Transverse colon (tissue), 3 donors: ENCODE measurements at regions not wholly inside any gene's neighbourhood (a gene's known extent, or its start where the extent isn't known, plus 50 kb on each side); places are given as distances from the start of the nearest gene placed in this dataset.

Source experiments
- CTCF ChIP-seq, 5 experiments: fragments of 200-600 bp in 3 of 5; fragments of 450-650 bp in 2 of 5; sonication (generic) in 3 of 5; IDR thresholded peaks; 1 replicate in 2 of 5; 2 replicates in 3 of 5; pipeline ENCODE4 v1.5.1; 2016 to 2017; ENCODE audit warnings: antibody characterized with exemption in 5 of 5, inconsistent platforms in 3 of 5, mild to moderate bottlenecking in 2 of 5, moderate library complexity in 1 of 5
- POLR2A ChIP-seq: fragments of 450-650 bp; IDR thresholded peaks from one replicate; pipeline ENCODE4 v1.6.1; 2016; ENCODE audit warnings: antibody characterized with exemption, mild to moderate bottlenecking, moderate library complexity

GRCh38 chr2:228819701-228820100 lies 451.4 kb downstream of the PID1 start:
- TF ChIP-seq POLR2A (no peak), CTCF (IDR thresholded peaks at IDR 0.05) (no peak)
